OCI-LY7 (cell line): ENCODE measurements at regions not wholly inside any gene's neighbourhood (a gene's known extent, or its start where the extent isn't known, plus 50 kb on each side); places are given as distances from the start of the nearest gene placed in this dataset.

Source experiments
- CTCF ChIP-seq: fragments of 200-600 bp; sonication (generic); conservative IDR thresholded peaks from 2 replicates; pipeline ENCODE4 v1.5.1; 2014; ENCODE audit warnings: mild to moderate bottlenecking, antibody characterized with exemption, low read length, moderate library complexity, mixed read lengths
- EZH2phosphoT487 ChIP-seq: fragments of 200-600 bp; sonication (generic); IDR thresholded peaks from 2 replicates; pipeline ENCODE4 v1.6.1; 2018; ENCODE audit warnings: low read depth, borderline replicate concordance, mild to moderate bottlenecking, mixed run types, antibody characterized with exemption, low read length, moderate library complexity, mixed read lengths

- TF ChIP-seq CTCF (no peak), EZH2phosphoT487 (no peak)
Observed at GRCh38 chr7:41795276-41795833, 92.5 kb upstream of the INHBA start.
